ENCODE measurements at regions not wholly inside any gene's neighbourhood (a gene's known extent, or its start where the extent isn't known, plus 50 kb on each side); places are given as distances from the start of the nearest gene placed in this dataset.
"Not testable (repeated sequence)": the region's sequence is repeated elsewhere in the genome, so short reads cannot be mapped to it uniquely, and the experiment has no call there.

GRCh38 chr5:2872676-2873075 is 121.2 kb upstream of the IRX2 start:
- DNase-seq, result no peak

GRCh38 chr5:2871282-2871681 is 119.8 kb upstream of the IRX2 start:
- no peak for DNase-seq

- DNase-seq, result no peak
These were observed 118.0 kb upstream of the IRX2 start for GRCh38 chr5:2869471-2869870.

DNA sequence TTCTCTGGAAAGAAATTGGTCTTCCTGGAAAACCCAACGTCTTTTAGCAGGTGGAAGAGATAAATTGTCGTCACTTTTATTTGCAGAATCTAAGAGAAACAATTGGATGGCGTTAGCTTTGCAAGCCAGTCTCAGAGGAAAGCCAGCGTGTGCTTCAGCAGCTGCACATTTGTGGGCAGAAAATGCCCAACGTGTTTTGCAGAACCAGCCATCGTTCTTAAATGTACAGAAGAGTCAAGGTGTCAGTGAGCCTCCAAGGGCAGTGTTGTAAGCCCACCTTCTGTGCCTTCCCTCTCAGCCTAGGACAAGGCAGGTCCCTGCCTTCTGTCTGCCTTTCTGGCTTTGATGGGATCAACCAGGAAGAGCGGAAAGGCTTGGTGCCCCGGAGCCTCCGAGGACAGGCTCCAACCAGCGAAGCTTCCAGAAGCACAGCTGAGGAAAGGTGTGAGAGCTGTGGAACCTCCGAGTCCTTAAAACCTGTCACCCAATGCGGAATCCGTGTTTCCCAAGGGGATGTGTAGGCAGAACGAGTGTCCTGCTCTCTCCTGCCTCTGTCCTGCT is 116.0 kb upstream of the IRX2 start:
- no peak for DNase-seq

DNA sequence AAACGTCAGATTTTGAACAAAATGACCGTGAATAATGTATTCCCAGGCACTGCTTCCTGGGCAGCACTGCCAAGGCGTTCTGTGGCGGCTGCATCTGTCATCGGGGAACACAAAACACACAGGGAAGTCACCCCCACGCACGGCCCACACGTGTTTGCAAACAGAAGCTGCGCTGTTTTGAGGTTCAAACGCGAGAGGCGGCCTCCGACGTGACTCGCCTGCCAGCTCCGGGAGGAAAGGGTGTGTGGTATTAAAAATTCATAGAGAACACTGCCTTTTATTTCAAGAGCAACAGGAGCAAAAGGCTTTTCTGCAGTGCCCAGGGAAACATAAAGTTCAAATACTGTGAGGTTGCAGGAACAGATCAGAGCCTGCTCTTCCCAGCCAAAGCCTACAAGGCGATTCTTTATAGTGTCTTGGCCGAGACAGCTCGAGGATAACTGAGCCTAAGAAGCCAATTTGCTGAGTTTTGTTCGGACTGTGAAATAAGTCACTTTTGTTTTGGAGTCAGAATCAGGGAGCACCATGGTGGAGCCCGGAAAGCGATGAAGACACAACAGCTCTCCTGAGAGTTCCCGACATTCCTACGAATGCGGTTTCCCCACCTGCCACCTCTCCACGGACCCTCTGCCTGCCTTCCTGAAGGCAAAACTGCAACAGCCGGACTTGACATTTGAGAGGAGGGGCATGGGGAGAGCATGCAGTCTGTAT is 115.3 kb upstream of the IRX2 start:
- DNase-seq, result no peak

GRCh38 chr5:2865856-2866255 is 114.4 kb upstream of the IRX2 start:
- DNase-seq, result no peak

DNA sequence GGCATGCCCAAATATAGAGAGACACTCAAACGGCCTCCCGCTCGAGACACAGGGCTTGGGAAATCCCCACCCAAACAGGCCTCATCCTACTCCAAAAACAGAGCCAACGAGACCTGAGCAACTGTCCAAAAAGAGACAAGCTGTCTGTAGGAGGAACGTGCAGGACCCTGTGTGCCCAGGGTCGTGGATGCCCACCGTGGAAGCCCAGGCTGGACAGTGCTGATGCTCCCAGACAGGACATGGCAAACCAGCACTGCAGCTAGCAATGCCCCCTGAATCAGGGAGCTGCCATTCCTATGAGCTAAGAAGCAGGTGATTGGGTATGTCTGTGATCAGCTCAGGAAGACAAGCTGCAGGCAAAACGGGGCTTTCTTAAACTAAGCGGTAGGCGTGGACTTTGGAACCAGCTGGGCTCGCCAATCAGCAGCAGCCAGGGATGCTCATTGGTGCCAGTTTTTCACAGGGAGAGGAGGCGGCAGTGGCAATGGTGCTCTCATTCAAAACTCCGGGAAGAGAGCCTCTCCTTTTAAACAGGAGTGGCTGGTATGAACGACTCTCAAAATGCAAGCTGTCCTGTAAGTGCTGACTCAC is 113.1 kb upstream of the IRX2 start:
- DNase-seq, result no peak

- DNase-seq, result no peak
These were observed 112.4 kb upstream of the IRX2 start for GRCh38 chr5:2863675-2864433.

- no peak for DNase-seq
These were observed 111.7 kb upstream of the IRX2 start for GRCh38 chr5:2863133-2863532.

GRCh38 chr5:2862176-2862575 is 110.7 kb upstream of the IRX2 start:
- DNase-seq, result not testable (repeated sequence)

GRCh38 chr5:2861605-2862004 is 110.1 kb upstream of the IRX2 start:
- no peak for DNase-seq

DNA sequence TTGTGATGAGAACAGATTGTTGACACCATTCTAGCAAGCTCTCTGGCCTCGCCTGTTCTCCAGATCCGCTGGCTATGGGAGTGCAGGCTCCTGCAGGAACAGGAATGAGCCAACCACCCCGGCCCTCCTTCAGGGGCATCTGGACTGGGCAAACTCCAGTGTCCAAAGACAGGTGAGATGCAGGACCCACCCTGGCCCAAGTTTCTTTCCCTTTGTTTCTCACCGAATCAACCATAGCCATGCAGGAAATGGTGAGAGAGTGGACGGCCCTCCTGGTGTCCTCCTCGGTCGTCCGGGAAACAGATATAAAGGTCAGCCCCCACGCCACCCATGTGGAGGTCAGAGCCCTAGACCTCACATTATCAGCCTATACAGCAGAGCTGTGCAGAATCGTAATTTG is 108.6 kb upstream of the IRX2 start:
- DNase-seq, result no peak

DNA sequence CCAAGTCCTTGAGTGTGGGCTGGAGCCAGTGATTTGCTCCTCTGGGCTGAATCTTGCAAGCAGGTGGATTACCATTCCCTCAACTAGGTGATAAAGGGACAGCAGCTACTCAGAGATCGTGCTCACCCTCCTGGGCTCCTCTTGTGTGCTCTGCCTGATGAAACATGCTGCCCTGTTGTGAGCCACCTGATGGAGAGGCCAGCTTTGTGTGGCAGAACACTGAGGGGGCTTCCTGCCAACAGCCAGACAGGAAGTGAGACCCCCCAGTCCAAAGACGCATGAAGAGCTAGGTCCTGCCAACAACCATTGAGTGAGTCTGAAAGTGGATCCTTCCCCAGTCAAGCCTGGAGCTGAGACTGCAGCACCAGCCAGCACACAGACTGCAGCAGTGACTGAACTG is 106.4 kb upstream of the IRX2 start:
- DNase-seq, result no peak

DNA sequence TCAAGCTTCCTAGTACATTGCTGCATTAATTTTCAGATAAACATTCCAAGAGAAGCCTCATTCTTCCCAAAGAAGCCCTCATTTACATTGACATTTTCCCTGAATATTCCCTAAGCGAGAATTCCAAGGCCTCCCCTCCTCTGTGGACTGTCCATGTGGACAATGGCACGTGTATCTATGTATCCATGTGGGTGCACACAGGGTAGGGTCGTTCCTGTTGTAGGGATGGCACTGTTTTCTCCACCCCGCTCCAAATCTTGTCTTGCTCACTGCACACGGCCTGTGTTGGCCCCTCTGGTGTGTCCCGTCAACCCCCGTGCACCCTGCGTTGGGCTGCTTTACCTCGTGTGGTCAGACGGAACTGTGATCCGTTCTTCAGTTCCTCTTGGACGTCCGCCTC is 104.7 kb upstream of the IRX2 start:
- no peak for DNase-seq

GRCh38 chr5:2852446-2852845 is 101.0 kb upstream of the IRX2 start:
- no peak for DNase-seq

- no peak for DNase-seq
These were observed 100.4 kb upstream of the IRX2 start for GRCh38 chr5:2851895-2852294.

DNA sequence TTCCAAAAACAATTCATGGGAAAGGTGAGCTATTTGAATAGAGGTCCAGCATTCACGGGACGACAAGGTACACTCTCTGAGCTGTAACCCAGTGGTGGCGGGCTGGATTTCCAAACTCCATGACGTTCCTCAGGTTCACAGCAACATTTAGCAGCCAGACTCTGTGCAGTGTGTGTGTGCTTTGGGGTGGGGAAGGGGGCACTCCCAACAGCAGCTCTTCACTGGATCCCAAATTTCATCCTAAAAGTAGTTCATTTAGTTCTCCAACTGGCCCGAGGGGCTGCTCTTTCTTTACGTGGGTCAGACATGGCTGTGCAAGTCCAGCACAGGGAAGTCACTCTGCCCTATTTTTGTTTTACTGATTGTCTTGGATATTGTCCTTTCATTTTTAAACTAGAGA is 98.0 kb upstream of the IRX2 start:
- DNase-seq, result no peak

- DNase-seq, result no peak
These were observed 97.1 kb upstream of the IRX2 start for GRCh38 chr5:2848619-2849018.

- DNase-seq, result no peak
These were observed 96.1 kb upstream of the IRX2 start for GRCh38 chr5:2847608-2848007.

DNA sequence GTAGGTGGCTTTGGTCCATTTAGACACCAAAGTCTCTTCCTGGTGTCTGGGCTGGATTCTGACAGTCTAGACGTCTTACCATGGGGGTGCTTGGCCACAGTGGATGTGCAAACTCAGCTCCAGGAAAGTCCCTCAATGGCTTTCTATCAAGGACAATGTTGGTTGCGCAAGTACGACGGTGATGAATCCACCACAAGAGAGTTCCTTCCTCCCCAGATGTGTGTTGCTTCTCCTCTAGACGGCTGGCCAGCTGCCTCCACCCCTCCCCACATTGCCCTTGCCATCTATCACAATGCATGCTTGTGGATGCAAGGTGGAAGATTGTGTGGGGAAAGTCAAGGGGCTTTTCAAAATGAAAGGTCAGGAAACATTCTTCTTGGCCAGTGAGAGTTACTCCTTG is 89.7 kb upstream of the IRX2 start:
- no peak for DNase-seq

- DNase-seq, result no peak
These were observed 89.0 kb upstream of the IRX2 start for GRCh38 chr5:2840372-2840915.

GRCh38 chr5:2836133-2836532 is 84.7 kb upstream of the IRX2 start:
- no peak for DNase-seq

DNA sequence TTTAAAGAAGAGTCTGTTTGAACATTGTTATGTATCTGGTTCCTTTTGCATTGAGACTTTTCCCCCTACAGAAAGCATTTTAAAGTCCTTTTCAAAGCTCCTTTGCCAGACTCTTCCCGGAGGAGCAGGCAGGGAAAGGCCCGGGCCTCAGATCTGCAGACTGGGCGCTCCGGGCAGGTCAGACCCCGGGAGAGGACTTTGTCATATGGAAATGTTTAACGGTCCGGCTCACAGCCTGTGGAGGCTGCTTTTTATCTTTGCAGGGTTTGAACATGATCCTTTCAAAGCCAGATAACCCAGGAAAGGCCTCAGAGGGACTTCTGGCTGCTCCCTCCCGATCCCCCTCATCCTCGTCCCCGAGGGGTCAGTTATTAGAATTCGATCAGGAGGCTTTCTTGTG is 82.1 kb upstream of the IRX2 start:
- peak; percentile 11 for DNase-seq

- DNase-seq, result no peak
These were observed 80.9 kb upstream of the IRX2 start for GRCh38 chr5:2832394-2832793.

Data from NCI-H526 treated with DMSO at 0.1 percent for 48 hours (cell line).